ENCODE measurements at regions not wholly inside any gene's neighbourhood (a gene's known extent, or its start where the extent isn't known, plus 50 kb on each side); places are given as distances from the start of the nearest gene placed in this dataset.

DNA sequence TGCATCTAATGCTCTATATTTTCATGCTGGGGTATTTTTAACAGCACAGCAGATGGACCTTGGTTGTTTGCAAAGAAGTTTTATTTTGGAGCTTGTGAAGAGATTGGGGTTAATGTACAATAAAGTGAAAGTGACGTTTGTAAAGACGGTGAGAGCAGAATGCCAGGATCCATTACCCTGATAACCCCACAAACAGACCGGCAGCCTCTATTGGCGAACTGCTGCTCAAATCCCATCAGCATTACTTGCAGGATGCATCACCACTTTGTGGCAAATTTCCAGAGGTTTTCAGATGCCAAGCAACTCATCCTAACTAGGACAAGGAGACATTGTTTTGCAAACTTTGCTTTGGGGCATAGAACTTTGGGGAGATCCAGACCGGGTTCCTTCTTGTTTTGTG, 383.3 kb upstream of the ZNF462 start:
- TF ChIP-seq CTCF (conservative IDR thresholded peaks at IDR 0.05; ENCODE audit: low read length) (no peak), EZH2phosphoT487 (IDR thresholded peaks at IDR 0.05; ENCODE audit: borderline replicate concordance) (no peak)

Data from Loucy (cell line).